ENCODE measurements at regions not wholly inside any gene's neighbourhood (a gene's known extent, or its start where the extent isn't known, plus 50 kb on each side); places are given as distances from the start of the nearest gene placed in this dataset.

GRCh38 chr11:27187848-27188621 is 147.4 kb downstream of the BBOX1 start (continued):
- TF ChIP-seq TAL1 (IDR thresholded peaks at IDR 0.05) = peak; percentile 36; the same call in 1 of the 2 replicates
- TF ChIP-seq CBX8 (IDR thresholded peaks at IDR 0.05; ENCODE audit: borderline replicate concordance, extremely low read depth, low read depth, low read length, poor library complexity, severe bottlenecking) = no peak

DNA sequence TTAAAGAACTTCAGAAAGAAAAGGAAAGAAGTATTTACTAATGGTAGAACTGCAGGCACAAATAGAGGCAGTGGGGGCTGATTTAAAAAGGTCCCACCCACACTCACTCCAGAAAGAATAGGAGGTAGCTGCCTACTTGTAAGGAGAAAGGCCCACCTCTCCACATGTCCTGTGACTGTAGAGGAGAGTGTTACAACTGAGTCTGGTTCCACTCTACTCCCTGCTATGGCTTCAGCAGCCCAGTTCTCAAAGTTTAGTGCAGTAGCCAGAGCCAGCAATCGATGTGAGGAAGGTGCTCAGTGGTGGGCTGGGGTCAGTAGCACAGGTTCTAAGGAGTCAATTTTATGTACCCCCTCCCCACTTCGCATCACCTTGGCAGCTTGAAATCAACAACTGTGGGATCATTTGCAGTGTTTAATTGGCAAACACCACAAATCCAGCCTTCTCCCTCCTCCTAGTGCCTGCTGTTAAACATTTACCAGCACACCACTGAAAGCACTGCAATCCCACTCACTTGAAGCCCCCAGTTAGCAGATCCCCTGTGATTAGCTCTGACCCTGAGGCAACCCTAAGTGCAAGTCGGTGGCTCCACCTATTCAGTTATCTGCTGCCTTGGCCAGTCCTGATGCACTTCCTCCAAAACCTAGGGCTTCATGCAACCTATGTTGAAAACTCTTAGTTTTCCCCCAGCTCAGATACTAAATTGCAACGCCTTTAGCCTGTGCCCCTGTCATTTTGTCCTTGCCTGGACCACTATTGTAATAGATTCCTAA is 146.6 kb downstream of the BBOX1 start:
- ChIA-PET POLR2A (no interaction called here), CTCF (ENCODE audit: low intra/inter-chr PET ratio) (interaction anchor here (1.8 kb wide), 1 partner anchor 299 kb away, joined by 7 read pairs; no protein-coding TSS in a partner anchor)
- H2AFZ ChIP-seq (ENCODE audit: low read depth, low read length) = no peak overlapping the region
- no peaks in the 10 kb centered on the region for H3K79me2 ChIP-seq (ENCODE audit: control insufficient read depth, insufficient read depth, low read length)
- TF ChIP-seq CHD4 (IDR thresholded peaks at IDR 0.05; ENCODE audit: insufficient read depth, insufficient replicate concordance, low read depth, low read length, poor library complexity, severe bottlenecking) (no peak), SPI1 (IDR thresholded peaks at IDR 0.05; ENCODE audit: borderline replicate concordance, low read depth, low read length) (peak; percentile 46; the same call in 1 of the 2 replicates), SAP30 (IDR thresholded peaks at IDR 0.05; ENCODE audit: borderline replicate concordance, insufficient read depth, low read depth, low read length, poor library complexity, severe bottlenecking) (no peak), KAT8 (IDR thresholded peaks at IDR 0.05; ENCODE audit: low read depth) (no peak)
- TF ChIP-seq, protein P1, sequence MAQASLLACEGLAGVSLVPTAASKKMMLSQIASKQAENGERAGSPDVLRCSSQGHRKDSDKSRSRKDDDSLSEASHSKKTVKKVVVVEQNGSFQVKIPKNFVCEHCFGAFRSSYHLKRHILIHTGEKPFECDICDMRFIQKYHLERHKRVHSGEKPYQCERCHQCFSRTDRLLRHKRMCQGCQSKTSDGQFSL (CRISPR knock-in tag; IDR thresholded peaks at IDR 0.05) = no peak
- TF ChIP-seq, protein P1 (tag; IDR thresholded peaks at IDR 0.05) = no peak
- no peak overlapping the region for H3K4me3 ChIP-seq
- 14% methylated on average over 4 of the region's 4 CpGs for WGBS (ENCODE audit: insufficient coverage, low coverage, missing lambda C conversion rate)
- no peak overlapping the region for H3K9ac ChIP-seq (ENCODE audit: insufficient read depth in 1 of 2, low read depth in 2 of 2, low read length in 2 of 2)
- H3K9me3 ChIP-seq (replicated peaks; ENCODE audit: control insufficient read depth, insufficient read depth, low read depth, low read length) = no peaks in the 10 kb centered on the region
- no peaks in the 10 kb centered on the region for H3K9me1 ChIP-seq (ENCODE audit: control insufficient read depth, insufficient read depth, low read length)
- H3K36me3 ChIP-seq (ENCODE audit: control insufficient read depth, insufficient read depth, low read length) = no peaks in the 10 kb centered on the region
- no peaks in the 10 kb centered on the region for H3K27me3 ChIP-seq (ENCODE audit: control insufficient read depth in 2 of 2, insufficient read depth in 2 of 2, low read length in 2 of 2)
- DNase-seq (ENCODE audit: extremely low read depth in 1 of 4, low spot score in 3 of 4) (no peak), FAIRE-seq (no peak), ATAC-seq (0 out of 3 replicates have a peak, but pooled peaks have one; percentile 42)
- no peak overlapping the region for H3K27ac ChIP-seq (ENCODE audit: extremely low read depth, low read depth, low read length)
- peaks cover 2 to 12% of the 10 kb centered on the region in 2 experiments; a peak in 2 of 5 replicates for H3K4me1 ChIP-seq (replicated peaks in 1 of 2; ENCODE audit: control insufficient read depth in 2 of 2, insufficient read depth in 2 of 2, low read length in 2 of 2)
- H3K4me2 ChIP-seq (ENCODE audit: insufficient read depth, low read length) = no peak overlapping the region
- no peaks in the 10 kb centered on the region for H4K20me1 ChIP-seq (replicated peaks; ENCODE audit: control insufficient read depth, insufficient read depth, low read length)
- in situ Hi-C loops (cut with MboI) = loop anchor here (5.0 to 10.0 kb wide), 3 partner anchors 68 to 295 kb away; no protein-coding TSS in a partner anchor
- intact Hi-C loops (cut with micrococcal nuclease) = no loop called here
- no TSS peak for BruUV-seq (replicated peaks)

Measured in K562 (cell line).